DND-41 (cell line): ENCODE measurements at regions not wholly inside any gene's neighbourhood (a gene's known extent, or its start where the extent isn't known, plus 50 kb on each side); places are given as distances from the start of the nearest gene placed in this dataset.

Experiments
- ATAC-seq: fragments of 200-7000 bp; cut with Tn5 transposase; 3 replicates; pipeline ENCODE4 v1.9.1; 2021; ENCODE audit warnings: low read depth; ENCODE audit not compliant: insufficient read depth
- DNase-seq: peaks from one replicate; pipeline ENCODE4 v3.0.0-alpha.2; 2020
- H2AFZ ChIP-seq: 2 replicates; pipeline ENCODE4 v1.6.0; 2012; ENCODE audit warnings: low read depth, low read length
- H3K27ac ChIP-seq: 2 replicates; pipeline ENCODE4 v1.5.1; 2012; ENCODE audit warnings: low read length, inconsistent platforms
- H3K27me3 ChIP-seq: fragments of 200-600 bp; sonication (generic); 2 replicates; pipeline ENCODE4 v1.6.0; 2012; ENCODE audit warnings: low read length, mild to moderate bottlenecking, inconsistent platforms; ENCODE audit not compliant: insufficient read depth, poor library complexity
- H3K36me3 ChIP-seq: 2 replicates; pipeline ENCODE4 v1.5.1; 2012; ENCODE audit warnings: low read length, inconsistent platforms; ENCODE audit not compliant: insufficient read depth
- H3K4me1 ChIP-seq: 2 replicates; pipeline ENCODE4 v1.5.1; 2012; ENCODE audit warnings: mild to moderate bottlenecking, low read length; ENCODE audit not compliant: insufficient read depth
- H3K4me2 ChIP-seq: 2 replicates; pipeline ENCODE4 v1.6.0; 2012; ENCODE audit warnings: mild to moderate bottlenecking, moderate library complexity, low read length, inconsistent platforms; ENCODE audit not compliant: insufficient read depth
- H3K4me3 ChIP-seq, 2 experiments: fragments of 200-600 bp in 1 of 2; shearing (Covaris generic) in 1 of 2; 2 replicates each; pipeline ENCODE4 v1.5.1; 2012 to 2016; ENCODE audit warnings: inconsistent platforms in 2 of 2, low read length in 2 of 2, mild to moderate bottlenecking in 2 of 2, low read depth in 1 of 2, moderate library complexity in 1 of 2
- H3K79me2 ChIP-seq: 2 replicates; pipeline ENCODE4 v1.6.0; 2012; ENCODE audit warnings: low read length, inconsistent platforms; ENCODE audit not compliant: insufficient read depth
- H3K9ac ChIP-seq: 2 replicates; pipeline ENCODE4 v1.6.0; 2012; ENCODE audit warnings: low read depth, mild to moderate bottlenecking, inconsistent platforms, low read length, moderate library complexity
- H3K9me3 ChIP-seq: 2 replicates; pipeline ENCODE4 v1.5.1; 2012; ENCODE audit warnings: low read length, moderate library complexity, mild to moderate bottlenecking, inconsistent platforms; ENCODE audit not compliant: insufficient read depth, severe bottlenecking
- H4K20me1 ChIP-seq: 2 replicates; pipeline ENCODE4 v1.6.0; 2012; ENCODE audit warnings: low read length; ENCODE audit not compliant: insufficient read depth
- CTCF ChIP-seq: IDR thresholded peaks from 2 replicates; pipeline ENCODE4 v1.5.1; 2012; ENCODE audit warnings: borderline replicate concordance, low read length, moderate library complexity, mild to moderate bottlenecking; ENCODE audit not compliant: poor library complexity, severe bottlenecking; ENCODE audit errors: extremely low read depth
- EZH2 ChIP-seq: IDR thresholded peaks from 3 replicates; pipeline ENCODE4 v1.6.1; 2012; ENCODE audit warnings: borderline replicate concordance, low read depth, mild to moderate bottlenecking, moderate library complexity, low read length, inconsistent platforms; ENCODE audit not compliant: severe bottlenecking

- TF ChIP-seq EZH2 = no peak
- TF ChIP-seq CTCF = no peak
- DNase-seq (no peak), ATAC-seq (no peak)
- Histone ChIP-seq H3K9me3 (no peaks in the 10 kb centered on the region), H2AFZ (no peak overlapping the region), H3K4me2 (no peak overlapping the region), H3K27me3 (no peaks in the 10 kb centered on the region), H3K9ac (no peak overlapping the region), H3K36me3 (no peaks in the 10 kb centered on the region; the same call in 1 of the 2 replicates), H3K79me2 (peaks cover 9% of the 10 kb centered on the region), H3K4me3 (no peak overlapping the region), H3K27ac (peak overlapping the region; percentile 99), H3K4me1 (peaks cover 92% of the 10 kb centered on the region), H4K20me1 (no peaks in the 10 kb centered on the region)
These were observed 73.0 kb downstream of the ARL4C start for GRCh38 chr2:234423884-234424283.

GRCh38 chr2:234422981-234423431 is 73.9 kb downstream of the ARL4C start:
- H3K4me3 ChIP-seq = no peak overlapping the region
- peaks cover 3% of the 10 kb centered on the region for H3K9me3 ChIP-seq
- H3K79me2 ChIP-seq = peaks cover 2% of the 10 kb centered on the region; the same call in 1 of the 2 replicates
- H3K27me3 ChIP-seq = no peaks in the 10 kb centered on the region
- H3K4me1 ChIP-seq = peaks cover 83% of the 10 kb centered on the region
- H4K20me1 ChIP-seq = no peaks in the 10 kb centered on the region
- no peak overlapping the region for H3K9ac ChIP-seq
- no peak for ATAC-seq
- H2AFZ ChIP-seq = no peak overlapping the region
- H3K4me2 ChIP-seq = no peak overlapping the region
- TF ChIP-seq CTCF = no peak
- no peak for TF ChIP-seq EZH2
- H3K27ac ChIP-seq = peak overlapping the region; percentile 99
- H3K36me3 ChIP-seq = no peaks in the 10 kb centered on the region; the same call in 1 of the 2 replicates
- peak; percentile 57 for DNase-seq

- Histone ChIP-seq H3K9ac (no peak overlapping the region), H3K36me3 (no peaks in the 10 kb centered on the region; the same call in 1 of the 2 replicates), H3K4me2 (no peak overlapping the region), H3K4me3 (no peak overlapping the region), H3K79me2 (no peaks in the 10 kb centered on the region), H4K20me1 (no peaks in the 10 kb centered on the region), H3K9me3 (peaks cover 5% of the 10 kb centered on the region), H3K27me3 (no peaks in the 10 kb centered on the region), H3K27ac (peak overlapping the region; percentile 99), H2AFZ (no peak overlapping the region; the same call in 1 of the 2 replicates), H3K4me1 (peaks cover 76% of the 10 kb centered on the region)
- no peak for DNase-seq
- no peak for ATAC-seq
- TF ChIP-seq CTCF (no peak), EZH2 (no peak)
These were observed 74.6 kb downstream of the ARL4C start for GRCh38 chr2:234422273-234422732.
